ENCODE measurements at regions not wholly inside any gene's neighbourhood (a gene's known extent, or its start where the extent isn't known, plus 50 kb on each side); places are given as distances from the start of the nearest gene placed in this dataset.

DNA sequence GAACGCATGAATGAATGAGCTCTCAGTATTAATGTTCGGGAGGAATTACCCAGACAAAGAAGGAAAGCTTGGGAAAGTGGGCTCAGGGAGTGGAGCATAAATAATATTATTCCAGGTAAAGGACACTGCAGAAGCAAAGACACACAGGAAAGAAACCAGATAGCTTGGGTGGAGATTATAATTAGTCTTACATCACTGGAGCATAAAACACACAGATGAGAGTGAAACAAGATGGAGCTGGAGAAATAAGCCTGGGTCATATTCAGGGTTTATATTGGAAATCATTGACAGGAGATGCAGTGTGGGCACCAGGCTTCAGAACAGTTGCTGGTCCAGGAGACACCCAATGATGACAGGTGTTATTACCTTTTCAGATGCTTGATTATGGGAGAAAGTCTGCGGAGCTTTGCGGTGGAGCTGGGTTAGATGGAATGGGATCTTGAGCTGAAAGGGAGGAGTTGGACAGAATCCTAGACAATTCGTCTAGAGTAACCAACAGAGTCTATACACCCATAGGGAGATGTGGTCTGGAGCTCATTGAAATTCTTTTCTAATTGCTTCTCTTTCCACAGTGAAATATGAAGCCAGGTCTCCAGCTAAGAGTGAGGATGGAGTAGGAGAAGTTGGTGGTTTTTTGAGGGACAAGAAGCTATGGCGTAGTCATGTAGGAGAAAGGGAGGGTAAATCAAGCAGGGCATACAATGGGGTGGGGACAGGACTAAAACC lies 227.2 kb downstream of the FAM76B start:
- Histone ChIP-seq H4K20me1 (ENCODE audit: insufficient read depth, poor library complexity, severe bottlenecking) (no peaks in the 10 kb centered on the region), H3K27me3 (no peaks in the 10 kb centered on the region), H3K36me3 (replicated peaks; ENCODE audit: insufficient read depth, low read depth) (no peaks in the 10 kb centered on the region), H3K27ac (no peak overlapping the region), H3K79me2 (no peaks in the 10 kb centered on the region), H3K4me2 (no peak overlapping the region), H3K9me3 (ENCODE audit: low read depth) (no peaks in the 10 kb centered on the region), H3K4me1 (ENCODE audit: insufficient read depth) (peaks cover 12% of the 10 kb centered on the region), H2AFZ (no peak overlapping the region), H3K9me2 (replicated peaks; ENCODE audit: insufficient read depth) (no peaks in the 10 kb centered on the region), H3K4me3 (no peak overlapping the region)
- no peak for DNase-seq (ENCODE audit: low spot score)
- no peak for TF ChIP-seq EZH2 (IDR thresholded peaks at IDR 0.05; ENCODE audit: borderline replicate concordance)
- TF ChIP-seq EZH2phosphoT487 (IDR thresholded peaks at IDR 0.05; ENCODE audit: low read depth, severe bottlenecking, unreplicated experiment): no peak
- TF ChIP-seq, protein P1, sequence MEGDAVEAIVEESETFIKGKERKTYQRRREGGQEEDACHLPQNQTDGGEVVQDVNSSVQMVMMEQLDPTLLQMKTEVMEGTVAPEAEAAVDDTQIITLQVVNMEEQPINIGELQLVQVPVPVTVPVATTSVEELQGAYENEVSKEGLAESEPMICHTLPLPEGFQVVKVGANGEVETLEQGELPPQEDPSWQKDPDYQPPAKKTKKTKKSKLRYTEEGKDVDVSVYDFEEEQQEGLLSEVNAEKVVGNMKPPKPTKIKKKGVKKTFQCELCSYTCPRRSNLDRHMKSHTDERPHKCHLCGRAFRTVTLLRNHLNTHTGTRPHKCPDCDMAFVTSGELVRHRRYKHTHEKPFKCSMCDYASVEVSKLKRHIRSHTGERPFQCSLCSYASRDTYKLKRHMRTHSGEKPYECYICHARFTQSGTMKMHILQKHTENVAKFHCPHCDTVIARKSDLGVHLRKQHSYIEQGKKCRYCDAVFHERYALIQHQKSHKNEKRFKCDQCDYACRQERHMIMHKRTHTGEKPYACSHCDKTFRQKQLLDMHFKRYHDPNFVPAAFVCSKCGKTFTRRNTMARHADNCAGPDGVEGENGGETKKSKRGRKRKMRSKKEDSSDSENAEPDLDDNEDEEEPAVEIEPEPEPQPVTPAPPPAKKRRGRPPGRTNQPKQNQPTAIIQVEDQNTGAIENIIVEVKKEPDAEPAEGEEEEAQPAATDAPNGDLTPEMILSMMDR (IDR thresholded peaks at IDR 0.05; ENCODE audit: poor library complexity): no peak
- 94% methylated on average over 6 of the region's 6 CpGs for WGBS (ENCODE audit: low lambda C conversion rate, missing lambda C conversion rate)

DNA sequence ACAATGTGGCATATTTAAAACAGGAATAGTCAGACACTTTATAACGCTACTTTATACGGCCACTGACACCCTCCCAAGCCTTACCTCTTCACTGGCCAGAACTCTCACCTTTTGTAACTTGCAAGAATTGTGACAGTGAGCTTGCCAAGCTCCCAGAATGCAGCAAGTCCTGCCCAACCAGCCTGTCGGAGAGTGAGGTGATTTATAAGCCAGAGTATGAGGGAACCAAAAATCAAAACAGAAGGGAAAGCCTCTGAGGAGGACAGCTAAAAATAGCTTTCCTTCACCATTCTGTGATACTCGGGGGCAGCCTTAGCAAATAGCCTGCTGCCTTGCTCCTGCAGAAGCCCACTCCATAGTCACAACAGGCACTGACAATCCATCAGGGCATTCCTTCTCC lies 229.7 kb downstream of the FAM76B start:
- H3K27ac ChIP-seq: peak overlapping the region; percentile 23

DNA sequence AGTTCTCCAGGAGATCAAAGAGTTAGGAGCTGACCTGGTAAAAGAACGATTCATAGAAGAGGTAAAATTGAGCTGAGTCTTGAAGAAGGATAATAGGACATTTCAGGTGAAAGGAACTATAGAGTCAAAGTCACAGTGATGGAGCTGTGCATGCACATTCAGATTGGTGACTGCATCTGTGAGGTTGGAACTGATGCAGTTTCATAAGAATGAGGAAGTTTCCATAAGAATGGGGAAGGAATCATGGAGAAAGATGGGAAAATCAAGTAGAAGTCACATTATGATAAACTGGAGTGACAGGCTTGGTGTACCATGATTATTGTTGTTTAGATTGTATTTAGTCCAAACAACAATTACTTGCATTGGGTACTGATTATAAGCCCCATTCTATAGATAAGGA lies 232.2 kb downstream of the FAM76B start:
- no peaks in the 10 kb centered on the region for H3K36me3 ChIP-seq (replicated peaks; ENCODE audit: insufficient read depth, low read depth)

More for the DNA sequence above, 229.7 kb downstream of the FAM76B start:
- no peak for DNase-seq (ENCODE audit: low spot score)
- Histone ChIP-seq H3K79me2 (no peaks in the 10 kb centered on the region), H3K4me1 (ENCODE audit: insufficient read depth) (peaks cover 10% of the 10 kb centered on the region), H3K27me3 (no peaks in the 10 kb centered on the region), H3K9me3 (ENCODE audit: low read depth) (no peaks in the 10 kb centered on the region), H3K36me3 (replicated peaks; ENCODE audit: insufficient read depth, low read depth) (no peaks in the 10 kb centered on the region), H4K20me1 (ENCODE audit: insufficient read depth, poor library complexity, severe bottlenecking) (no peaks in the 10 kb centered on the region), H3K4me3 (no peak overlapping the region), H2AFZ (no peak overlapping the region), H3K4me2 (no peak overlapping the region), H3K9me2 (replicated peaks; ENCODE audit: insufficient read depth) (no peaks in the 10 kb centered on the region)
- TF ChIP-seq EZH2phosphoT487 (IDR thresholded peaks at IDR 0.05; ENCODE audit: low read depth, severe bottlenecking, unreplicated experiment) (no peak), EZH2 (IDR thresholded peaks at IDR 0.05; ENCODE audit: borderline replicate concordance) (no peak)
- TF ChIP-seq, protein P1 (IDR thresholded peaks at IDR 0.05; ENCODE audit: poor library complexity): no peak
- WGBS (ENCODE audit: low lambda C conversion rate, missing lambda C conversion rate): 48% methylated on average over 4 of the region's 4 CpGs

More for the DNA sequence above, 232.2 kb downstream of the FAM76B start:
- no peaks in the 10 kb centered on the region for H3K9me3 ChIP-seq (ENCODE audit: low read depth)
- 42% methylated on average over 1 of the region's 1 CpG for WGBS (ENCODE audit: low lambda C conversion rate, missing lambda C conversion rate)
- no peak overlapping the region for H3K4me2 ChIP-seq
- H3K4me1 ChIP-seq (ENCODE audit: insufficient read depth): peaks cover 10% of the 10 kb centered on the region
- H3K79me2 ChIP-seq: no peaks in the 10 kb centered on the region
- TF ChIP-seq EZH2phosphoT487 (IDR thresholded peaks at IDR 0.05; ENCODE audit: low read depth, severe bottlenecking, unreplicated experiment) (no peak), EZH2 (IDR thresholded peaks at IDR 0.05; ENCODE audit: borderline replicate concordance) (no peak)
- TF ChIP-seq, protein P1 (IDR thresholded peaks at IDR 0.05; ENCODE audit: poor library complexity): no peak
- H3K27me3 ChIP-seq: no peaks in the 10 kb centered on the region
- no peaks in the 10 kb centered on the region for H4K20me1 ChIP-seq (ENCODE audit: insufficient read depth, poor library complexity, severe bottlenecking)
- no peaks in the 10 kb centered on the region for H3K9me2 ChIP-seq (replicated peaks; ENCODE audit: insufficient read depth)
- no peak for DNase-seq (ENCODE audit: low spot score)
- peak overlapping the region; percentile 25 for H3K27ac ChIP-seq
- no peak overlapping the region for H2AFZ ChIP-seq
- no peak overlapping the region for H3K4me3 ChIP-seq
